Embryonic facial prominence (tissue), 1 donor: ENCODE measurements at regions not wholly inside any gene's neighbourhood (a gene's known extent, or its start where the extent isn't known, plus 50 kb on each side); places are given as distances from the start of the nearest gene placed in this dataset.

Experiments
- DNase-seq: peaks from one replicate; pipeline ENCODE4 v3.0.0-alpha.2; 2016; ENCODE audit errors: extremely low spot score

DNA sequence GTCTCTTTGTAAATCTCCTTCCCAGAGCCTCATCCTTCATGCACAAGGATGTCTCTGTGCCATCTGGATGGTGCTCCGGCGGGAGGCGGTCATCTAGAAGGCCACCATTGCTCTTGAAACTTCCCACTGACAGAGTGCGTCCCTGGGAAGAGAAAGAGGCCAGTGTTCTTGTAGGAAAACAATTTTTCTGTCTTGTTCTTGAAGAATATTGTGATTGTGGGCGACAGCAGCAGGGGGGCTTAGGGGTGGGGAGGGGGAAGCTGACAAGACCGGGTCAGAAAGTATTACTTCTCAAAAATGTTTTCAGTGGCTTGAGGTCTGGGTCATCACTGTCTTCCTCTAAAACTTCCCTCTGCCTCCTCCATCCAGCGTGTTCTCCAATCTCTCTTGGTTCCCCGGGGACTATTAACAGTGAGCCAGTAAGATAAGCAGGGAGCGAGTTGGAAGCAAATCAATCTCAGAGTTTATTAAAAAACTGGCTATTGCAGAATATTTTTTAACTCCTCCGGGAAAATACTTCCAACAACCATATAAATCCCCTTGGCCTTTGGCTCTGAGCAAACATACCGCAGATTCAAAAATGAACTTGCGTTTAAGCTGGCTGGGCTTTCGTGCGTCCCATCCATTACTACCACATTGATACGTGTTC is 597.8 kb upstream of the MGMT start:
- DNase-seq = no peak

DNA sequence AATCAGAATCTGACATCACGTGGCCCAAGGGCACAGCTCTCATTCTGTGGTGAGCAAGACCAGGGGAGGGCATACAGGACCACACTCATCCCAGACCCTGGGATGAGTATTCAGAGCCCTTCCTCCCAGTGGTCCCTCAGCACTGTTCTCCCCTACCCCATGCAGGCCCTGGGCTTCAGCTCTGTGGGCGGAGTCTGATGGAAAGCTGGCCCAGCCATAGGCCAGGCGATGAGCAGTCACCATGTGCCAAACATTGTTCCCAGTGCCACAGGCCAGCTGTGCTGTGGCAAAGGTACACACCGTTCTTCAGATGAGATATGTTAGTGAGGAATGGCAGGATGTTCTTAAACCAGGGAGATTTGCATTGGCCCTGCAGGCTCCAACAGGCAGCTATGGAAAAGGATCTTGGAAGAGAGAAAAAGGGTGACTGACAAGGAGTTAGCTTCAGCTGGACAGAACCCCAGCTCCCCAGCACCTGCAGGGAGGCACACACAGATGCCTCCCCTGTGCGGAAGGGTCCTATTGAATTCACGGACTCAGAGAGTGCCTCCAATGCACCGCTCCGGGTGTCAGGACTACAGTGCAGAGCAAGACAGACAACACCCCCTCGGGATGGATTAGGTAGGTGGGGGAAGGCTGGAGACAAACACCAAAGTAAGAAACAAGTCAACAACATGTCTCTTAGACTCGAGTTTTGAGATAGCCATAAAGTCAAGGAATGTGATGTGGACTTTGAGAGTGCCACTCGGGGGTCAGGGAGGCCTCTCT is 596.0 kb upstream of the MGMT start:
- no peak for DNase-seq

DNA sequence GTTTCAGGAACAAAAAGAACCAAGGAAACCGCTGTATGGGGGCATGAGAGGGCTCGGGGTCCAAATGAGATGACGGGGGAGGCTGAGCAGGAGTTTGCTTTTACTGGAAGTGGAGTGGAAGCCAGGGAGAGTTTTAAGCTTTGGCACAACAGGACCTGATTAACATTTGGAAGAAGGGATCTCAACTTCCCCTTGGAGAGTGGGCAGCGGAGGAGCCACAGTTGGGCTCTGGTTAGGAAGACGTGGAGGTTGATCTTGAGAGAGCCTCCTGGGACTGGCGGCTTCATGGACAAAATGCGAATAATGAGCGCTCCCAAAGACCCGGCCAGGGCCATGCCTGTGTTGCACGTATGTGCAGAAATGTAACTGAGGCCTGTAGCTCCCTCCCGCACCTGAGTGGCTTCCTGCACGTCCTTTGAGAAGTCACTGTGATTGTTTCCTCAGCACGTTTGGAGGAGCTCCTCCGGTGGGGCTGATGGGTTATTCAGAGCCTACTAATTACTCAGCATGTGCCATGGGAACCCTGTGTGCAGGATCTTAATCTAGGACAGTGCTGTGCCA is 595.3 kb upstream of the MGMT start:
- no peak for DNase-seq

DNA sequence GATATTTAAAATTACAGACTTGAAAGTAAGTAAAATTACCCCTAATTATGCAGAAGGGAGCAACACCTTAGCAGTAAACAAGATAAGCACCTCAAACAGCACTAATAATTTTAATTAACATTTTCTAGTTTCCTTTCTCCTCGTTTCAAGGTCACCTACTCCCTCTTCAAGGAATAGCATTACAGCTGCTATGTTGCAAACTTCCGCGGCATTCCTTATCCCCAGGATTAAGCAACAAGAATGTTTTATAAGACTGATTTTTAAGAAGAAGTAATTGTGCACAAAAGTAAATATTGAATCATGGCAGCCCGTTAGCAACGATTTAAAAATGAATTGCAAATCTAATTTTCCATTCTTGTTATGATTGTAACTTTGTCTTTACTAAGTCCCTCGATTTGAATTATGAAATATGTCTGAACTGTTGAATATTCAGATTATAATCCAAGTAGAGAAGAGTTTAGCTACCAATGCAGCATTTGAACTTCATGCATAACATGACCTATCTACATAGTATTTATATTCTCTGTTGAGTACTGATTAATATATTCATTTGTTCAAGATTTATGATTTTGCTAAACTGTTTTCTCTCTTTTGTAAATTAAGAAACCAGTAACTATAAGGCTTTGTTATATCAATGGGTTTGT is 593.5 kb upstream of the MGMT start:
- no peak for DNase-seq

DNA sequence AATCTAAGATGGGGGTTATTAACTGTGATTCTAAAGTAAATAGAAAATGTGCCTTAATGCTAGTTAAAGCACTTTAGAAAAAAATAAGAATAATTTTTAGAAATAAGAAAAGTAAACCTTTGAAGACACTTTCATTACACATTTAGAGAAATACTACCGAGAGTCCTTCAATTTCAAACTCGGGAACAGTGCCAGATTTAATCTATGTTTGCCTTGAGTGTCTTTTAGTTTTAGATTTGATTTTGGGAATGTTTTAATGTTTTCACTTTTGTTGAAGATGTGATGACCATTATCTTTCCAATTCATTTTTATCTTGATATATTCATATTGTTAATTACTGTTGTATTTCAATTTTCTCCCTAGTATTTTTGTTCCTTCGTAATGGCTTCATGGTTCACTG is 592.7 kb upstream of the MGMT start:
- no peak for DNase-seq

DNA sequence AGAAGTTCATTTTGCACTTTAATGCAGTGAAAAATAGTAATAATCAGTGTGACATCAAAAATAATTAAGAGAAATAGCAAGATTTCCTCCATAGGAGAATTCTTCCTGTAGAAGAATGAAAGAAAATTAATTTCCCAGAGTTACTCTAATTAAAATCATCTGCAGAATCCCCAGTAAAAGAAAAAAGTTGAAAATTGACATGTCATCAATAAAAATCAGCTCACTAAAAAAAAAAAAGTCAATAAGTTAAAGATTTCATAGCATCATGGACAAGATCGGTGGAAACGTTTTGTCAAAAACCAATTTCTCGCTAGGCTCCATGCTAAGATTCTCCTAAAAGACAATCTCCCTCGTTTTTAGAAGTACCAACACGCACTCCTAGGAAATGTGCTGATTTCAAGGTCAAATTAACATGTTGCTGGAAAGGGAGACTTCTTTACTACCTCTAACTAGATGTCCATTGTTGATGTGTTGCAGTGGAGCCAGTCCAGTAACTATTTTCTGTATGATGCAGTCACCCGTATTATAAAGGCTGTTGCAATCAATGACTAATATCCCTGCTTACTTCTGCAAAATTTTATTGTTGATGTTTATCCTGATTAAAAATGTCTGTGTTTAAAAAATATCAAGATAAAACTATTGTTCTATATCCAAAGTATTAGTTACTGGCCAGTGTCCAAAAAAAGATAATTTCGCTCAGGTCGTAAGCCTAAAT is 591.9 kb upstream of the MGMT start:
- DNase-seq = no peak

DNA sequence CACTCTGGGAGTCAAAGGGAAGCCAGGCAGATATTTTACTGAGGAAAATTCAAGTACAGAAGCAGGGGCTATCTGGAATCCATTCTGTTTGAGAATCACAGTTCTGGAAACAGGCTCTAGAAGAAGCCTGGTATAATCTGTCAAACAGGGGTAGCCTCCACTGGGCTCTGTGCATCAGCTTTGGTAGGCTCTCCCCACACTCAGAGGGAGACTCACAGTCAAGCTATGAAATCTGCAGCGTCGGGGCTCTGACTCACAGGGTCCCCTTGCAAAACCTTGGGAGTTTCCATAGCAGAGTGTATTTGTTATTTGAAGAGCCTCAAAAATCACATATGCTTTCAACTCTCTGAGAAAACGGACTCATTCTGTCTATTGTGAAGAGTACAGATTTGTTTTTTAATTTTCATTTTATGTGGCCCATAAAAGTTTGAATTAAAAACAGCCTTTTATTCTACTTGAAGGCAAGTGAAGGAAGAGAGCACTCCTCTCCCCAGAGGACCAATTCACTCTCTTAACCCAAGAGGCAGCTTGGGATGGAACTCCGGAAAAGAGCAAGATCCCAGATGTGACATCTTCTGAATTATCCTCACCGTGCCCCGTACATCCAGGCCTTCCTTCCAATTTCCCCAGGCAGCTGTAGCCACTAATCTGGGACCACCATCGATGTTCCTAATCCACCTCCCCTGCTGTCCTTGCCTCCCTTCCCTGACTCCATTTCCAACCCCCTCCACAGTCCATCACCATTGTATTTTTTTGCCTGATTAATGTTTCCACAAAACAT is 590.9 kb upstream of the MGMT start:
- no peak for DNase-seq

DNA sequence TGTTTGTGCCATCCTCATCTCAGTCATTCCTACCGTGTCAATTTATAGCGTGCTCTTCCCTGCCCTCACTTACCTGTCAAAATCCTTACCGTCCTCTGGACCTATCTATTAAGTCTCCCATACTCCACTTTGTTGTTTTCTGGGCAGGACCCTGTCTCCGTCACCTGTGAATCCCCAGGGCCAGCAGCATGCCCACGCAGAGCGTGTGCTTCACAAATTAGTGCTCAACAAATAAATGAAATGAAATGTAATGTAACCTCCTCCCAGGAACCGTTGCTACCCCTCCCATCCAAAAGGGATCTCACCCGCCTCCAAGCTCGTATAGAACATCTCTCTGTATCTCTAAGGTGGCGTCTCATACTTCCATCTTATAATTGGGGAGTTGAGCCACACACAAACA is 589.9 kb upstream of the MGMT start:
- no peak for DNase-seq

DNA sequence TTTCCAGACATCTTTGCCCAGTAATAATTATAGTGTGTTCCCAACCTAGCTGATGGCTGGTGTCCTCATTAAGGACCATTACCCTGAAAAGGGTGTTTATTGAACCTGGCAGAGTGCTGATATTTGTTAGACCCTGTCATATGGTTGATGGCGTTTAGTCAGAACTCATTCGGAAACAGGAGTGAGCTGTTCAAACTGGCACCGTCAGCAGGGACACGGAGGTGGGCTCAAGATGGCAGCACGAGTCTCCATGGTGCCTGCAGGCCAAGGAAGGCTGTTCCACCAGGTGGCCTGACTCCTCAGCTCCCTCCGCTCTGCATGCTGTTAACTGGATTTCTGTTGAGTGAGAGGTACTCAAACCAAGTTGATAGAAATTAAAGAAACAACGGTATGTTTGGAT is 589.1 kb upstream of the MGMT start:
- no peak for DNase-seq

DNA sequence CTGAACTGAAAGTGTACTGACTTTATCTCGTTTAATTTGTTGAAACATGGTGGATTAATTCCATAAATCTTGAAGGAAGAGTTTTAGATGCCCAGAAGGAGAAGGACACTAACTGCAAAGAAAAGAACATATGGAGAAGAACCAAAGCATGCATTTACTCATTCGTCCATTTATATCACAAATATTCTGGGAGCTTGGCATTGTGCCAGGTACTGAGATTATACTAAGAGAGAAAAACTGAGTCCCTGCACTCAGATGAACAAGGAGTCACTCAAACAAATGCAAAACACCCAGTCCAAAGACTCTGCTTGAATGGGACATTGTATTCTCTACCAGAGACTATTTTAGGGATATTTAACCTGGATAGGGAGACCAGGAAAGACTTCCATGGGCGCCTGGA is 588.0 kb upstream of the MGMT start:
- no peak for DNase-seq

DNA sequence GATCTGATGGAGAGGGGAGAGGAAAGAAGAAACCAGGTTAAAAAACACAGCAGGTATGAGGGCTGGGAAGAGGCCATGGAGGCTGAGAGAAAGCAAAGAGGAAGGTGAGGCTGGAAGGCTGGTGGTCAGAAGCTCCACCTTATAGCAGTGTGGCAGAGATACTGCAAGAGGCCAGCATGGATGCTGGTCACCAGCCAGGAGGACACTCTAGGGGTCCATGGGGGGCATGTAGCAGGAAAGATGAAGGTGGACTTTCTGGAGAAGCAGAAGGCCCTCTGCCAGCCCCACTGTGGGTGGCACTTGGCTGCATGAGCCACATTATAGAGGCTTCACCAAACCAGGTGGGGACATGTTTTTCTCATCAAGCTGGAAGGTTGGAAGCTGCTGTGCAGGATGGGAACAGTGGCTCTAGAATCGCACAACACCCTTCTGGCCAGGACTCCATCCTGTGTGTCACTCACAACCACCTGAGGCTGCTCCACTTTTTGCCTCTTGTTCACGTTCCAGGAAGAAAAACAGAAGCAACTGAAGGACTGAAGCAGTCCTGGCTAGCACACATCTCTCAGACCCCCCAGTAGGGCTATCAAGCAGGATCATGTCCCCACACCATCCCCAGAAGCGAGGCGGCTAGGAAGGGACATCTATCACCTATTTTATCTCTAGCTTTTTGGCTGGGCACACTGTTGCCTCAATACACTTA is 587.5 kb upstream of the MGMT start:
- no peak for DNase-seq

DNA sequence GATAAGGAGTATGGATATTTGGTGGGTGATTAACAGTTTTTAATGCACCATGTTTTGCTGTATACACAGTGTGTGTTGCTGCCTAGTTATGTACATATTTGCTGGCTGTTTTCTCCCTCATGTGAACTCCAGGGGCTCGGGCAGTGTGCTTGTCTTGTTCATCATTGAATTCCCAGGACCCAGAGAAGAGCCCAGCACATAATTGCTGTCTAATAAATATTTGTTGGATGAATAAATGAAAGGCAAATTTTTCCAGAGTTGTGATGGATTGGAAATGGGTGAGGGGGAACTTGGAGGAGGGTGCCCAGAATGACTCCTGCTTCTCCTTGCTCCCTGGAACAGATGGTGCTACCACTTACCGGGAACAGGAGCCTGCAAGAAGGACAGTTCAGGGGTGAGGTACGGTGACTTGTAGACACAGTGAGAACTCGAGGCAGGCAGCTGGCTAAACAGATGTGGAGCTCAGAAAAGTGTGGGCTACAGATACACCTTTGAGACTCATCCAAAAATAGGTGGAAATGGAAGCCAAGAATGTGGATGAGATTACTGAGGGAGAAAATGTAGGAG is 586.8 kb upstream of the MGMT start:
- no peak for DNase-seq

DNA sequence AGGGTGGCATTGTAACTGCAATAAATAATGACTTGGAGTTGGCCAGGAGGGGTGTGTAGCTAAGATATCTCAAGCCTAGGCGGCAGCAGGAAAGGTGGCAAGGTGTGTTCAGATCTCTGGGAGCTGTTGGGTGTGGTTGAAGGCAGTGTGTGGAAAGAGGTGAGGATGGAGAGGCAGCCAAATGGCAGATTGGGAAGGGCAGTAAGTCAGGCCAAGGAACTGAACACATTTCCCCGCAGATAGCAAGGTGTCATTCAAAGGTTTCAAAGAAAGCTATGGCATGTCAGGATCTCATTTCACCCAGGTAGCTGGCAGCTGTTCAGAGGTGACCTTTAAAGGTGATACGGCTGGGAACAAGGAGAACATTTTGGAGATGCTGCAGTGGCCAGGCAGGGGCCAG is 586.0 kb upstream of the MGMT start:
- no peak for DNase-seq

DNA sequence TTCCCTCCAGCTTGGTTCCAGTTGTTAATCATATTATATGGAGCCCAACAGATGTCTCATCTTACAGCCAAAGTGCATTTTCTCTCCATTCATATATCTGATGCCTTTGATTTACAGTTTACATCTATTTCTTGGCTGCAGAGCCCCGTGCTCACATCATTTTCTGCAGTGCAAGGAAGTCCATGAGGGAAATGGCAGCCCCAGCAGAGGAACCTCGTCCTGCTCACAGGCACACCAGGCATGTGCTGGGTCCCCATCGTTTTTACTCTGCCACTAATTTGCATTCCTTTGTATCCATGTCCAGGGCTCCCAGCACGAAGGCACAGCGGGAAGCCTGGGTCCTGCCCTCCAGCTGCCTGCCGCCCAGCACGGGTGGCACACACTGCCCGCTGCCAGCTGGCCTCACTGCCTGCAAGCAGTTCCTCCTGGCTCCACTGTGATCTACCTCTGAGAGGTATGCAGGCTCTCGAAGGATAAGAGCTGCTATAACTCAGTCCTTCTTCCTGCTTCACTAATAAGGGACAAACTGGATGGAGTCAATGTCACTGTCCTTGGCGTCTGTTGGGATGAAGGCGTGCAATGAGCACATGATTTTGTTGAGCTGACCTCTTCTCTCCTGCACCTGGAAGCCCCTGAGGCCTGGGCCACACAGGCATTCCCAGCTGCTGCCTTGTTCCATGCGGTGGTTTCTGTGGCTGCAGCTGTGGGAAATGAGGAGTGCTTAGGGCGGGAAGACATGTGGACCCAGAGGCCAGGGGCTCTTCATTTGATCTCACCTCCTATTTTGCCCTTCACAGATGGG is 583.6 kb upstream of the MGMT start:
- DNase-seq = no peak

DNA sequence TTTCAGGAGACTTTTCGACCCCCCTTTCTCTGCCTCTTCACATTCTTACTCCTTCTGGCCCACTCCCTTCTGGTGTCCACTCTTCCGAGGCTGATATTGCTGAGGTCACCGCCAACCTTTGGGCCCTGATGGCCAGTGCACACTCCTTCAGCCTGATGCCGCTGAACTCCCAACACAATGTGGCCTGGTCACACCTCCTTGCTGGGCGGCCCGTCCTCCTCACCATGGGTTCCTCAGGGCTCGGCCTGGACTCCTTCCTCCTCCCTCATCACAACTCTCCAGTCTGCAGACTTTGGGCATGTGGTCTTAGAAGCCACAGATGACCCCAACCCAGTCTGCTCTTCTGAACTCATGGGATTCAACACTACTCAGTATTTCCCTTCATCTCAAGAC is 583.0 kb upstream of the MGMT start:
- DNase-seq = no peak

DNA sequence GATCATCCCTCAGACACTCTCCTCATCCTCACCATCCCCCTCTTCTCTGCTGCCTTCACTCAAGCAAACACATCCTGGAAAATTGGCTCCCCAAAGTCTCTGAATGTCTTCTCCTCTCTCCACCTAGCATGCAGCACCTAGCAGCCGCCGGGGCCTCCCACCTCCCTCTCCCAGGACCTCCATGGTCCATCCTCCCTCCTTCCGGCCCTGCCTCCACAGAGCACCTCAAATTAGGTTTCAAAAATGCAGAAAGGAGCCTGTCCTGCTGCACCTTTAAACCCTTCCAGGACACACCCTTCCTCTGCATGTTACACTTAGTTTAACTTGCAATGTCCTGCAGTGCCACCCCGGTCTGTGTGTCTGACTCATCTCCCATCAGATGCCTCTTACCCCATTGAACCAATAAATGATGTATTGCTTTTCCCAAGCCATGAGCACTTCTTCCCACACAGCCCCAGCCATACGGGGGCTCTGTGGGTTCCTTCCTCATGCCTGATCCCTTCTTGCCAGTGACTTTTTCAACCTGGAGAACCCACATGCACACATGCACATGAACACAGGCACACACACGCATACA is 582.5 kb upstream of the MGMT start:
- DNase-seq = no peak

DNA sequence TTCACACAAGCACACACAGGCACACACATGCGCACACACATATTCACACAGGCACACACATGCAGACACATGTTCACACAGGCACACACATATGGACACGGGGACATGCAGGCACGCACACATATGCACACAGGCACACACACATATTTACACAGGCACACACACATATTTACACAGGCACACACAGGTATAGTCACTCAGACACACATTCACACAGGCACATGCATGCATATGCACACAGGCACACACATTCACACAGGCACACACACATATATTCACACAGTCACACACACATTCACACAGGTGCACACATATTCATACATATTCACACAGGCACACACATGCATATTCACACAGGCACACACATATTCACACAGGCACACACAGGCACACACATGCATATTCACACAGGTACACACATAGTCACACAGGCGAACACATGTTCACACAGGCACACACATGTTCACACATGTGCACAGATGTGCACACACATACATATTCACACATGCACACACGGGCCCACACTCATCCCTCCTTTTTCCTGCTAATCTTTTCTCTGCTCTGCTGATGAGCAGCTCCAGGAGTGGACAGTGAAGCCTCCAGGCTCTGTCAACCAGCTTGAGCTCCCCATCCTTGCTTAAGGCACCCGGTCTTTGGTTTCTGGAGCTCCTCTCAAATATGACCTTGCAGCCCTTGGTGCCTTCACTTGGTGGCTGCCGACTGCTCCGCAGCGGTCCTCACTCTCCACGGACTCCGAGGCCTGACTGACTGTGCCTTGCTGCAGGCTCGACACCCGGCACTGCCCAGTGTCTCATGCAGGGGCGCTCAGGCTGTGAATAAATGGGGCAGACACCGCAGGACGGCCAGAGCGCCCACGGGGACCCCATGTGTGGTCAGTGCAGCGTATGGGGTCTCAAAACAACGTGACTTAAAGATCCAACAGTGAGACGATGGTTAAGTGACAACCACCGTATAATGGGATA is 581.2 kb upstream of the MGMT start:
- no peak for DNase-seq

DNA sequence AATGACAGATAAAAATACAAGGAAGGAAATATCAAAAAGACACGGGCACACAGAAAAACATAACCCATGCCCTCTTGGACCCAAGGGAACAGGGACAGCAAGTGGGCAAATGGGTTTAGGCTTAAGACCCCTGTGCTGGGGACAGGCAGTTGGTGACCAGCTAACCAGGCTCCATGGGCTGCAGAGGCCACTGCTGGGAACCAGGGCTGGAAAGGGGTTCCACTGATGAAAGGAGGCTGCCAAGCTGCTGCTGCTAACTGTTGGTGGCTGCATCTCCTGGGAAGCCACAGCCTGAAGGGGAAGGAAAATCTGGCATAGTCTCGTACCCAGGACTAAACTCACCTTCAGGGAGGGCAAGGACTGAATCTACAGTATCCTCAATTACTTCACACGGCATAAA is 579.2 kb upstream of the MGMT start:
- no peak for DNase-seq
